ENCODE measurements at regions not wholly inside any gene's neighbourhood (a gene's known extent, or its start where the extent isn't known, plus 50 kb on each side); places are given as distances from the start of the nearest gene placed in this dataset.

GRCh38 chr1:61607448-61607847 is 117.5 kb downstream of the TM2D1 start:
- no peak for TF ChIP-seq POLR2A (IDR thresholded peaks at IDR 0.05; ENCODE audit: low read depth, low read length)
- TF ChIP-seq CTCF (conservative IDR thresholded peaks at IDR 0.05; ENCODE audit: low read depth, low read length), result no peak
- no peak for TF ChIP-seq RFX5 (IDR thresholded peaks at IDR 0.05; ENCODE audit: low read depth, low read length)
- no peak for TF ChIP-seq SMC3 (IDR thresholded peaks at IDR 0.05; ENCODE audit: low read depth, low read length)
- TF ChIP-seq ELK1 (IDR thresholded peaks at IDR 0.05; ENCODE audit: borderline replicate concordance, low read depth, low read length), result no peak
- TF ChIP-seq USF2 (IDR thresholded peaks at IDR 0.05; ENCODE audit: low read depth, low read length), result no peak
- TF ChIP-seq MAZ (IDR thresholded peaks at IDR 0.05; ENCODE audit: borderline replicate concordance, low read depth, low read length), result no peak
- TF ChIP-seq CEBPB (IDR thresholded peaks at IDR 0.05; ENCODE audit: low read depth, low read length), result no peak
- no peak for TF ChIP-seq MXI1 (IDR thresholded peaks at IDR 0.05; ENCODE audit: borderline replicate concordance, low read depth, low read length)
- TF ChIP-seq CHD1 (IDR thresholded peaks at IDR 0.05; ENCODE audit: low read depth, low read length), result no peak
- no peak for TF ChIP-seq RAD21 (IDR thresholded peaks at IDR 0.05; ENCODE audit: low read length)
- no peak for TF ChIP-seq RCOR1 (IDR thresholded peaks at IDR 0.05; ENCODE audit: insufficient replicate concordance, low read length)
